ENCODE measurements at regions not wholly inside any gene's neighbourhood (a gene's known extent, or its start where the extent isn't known, plus 50 kb on each side); places are given as distances from the start of the nearest gene placed in this dataset.

- no peak overlapping the region for H3K9ac ChIP-seq (ENCODE audit: low read depth in 1 of 2, low read length in 2 of 2)
- H3K27ac ChIP-seq (ENCODE audit: low read depth in 2 of 2, low read length in 2 of 2), result no peak overlapping the region
- no peaks in the 10 kb centered on the region for H3K4me1 ChIP-seq (ENCODE audit: control insufficient read depth in 2 of 2, insufficient read depth in 2 of 2, low read length in 2 of 2)
- H3K9me3 ChIP-seq (ENCODE audit: control insufficient read depth in 2 of 2, low read length in 2 of 2), result no peaks in the 10 kb centered on the region
- H3K36me3 ChIP-seq (ENCODE audit: control insufficient read depth in 2 of 2, insufficient read depth in 2 of 2, low read length in 2 of 2), result no peaks in the 10 kb centered on the region
- no peak overlapping the region for H3K4me3 ChIP-seq (ENCODE audit: low read length in 2 of 2)
- H3K27me3 ChIP-seq (ENCODE audit: control insufficient read depth in 2 of 2, insufficient read depth in 2 of 2, low read length in 2 of 2), result no peaks in the 10 kb centered on the region
Observed at GRCh38 chr11:80165744-80166143, 724.9 kb upstream of the TENM4 start.

- no peaks in the 10 kb centered on the region for H3K4me1 ChIP-seq (ENCODE audit: control insufficient read depth in 2 of 2, insufficient read depth in 2 of 2, low read length in 2 of 2)
- no peaks in the 10 kb centered on the region for H3K27me3 ChIP-seq (ENCODE audit: control insufficient read depth in 2 of 2, insufficient read depth in 2 of 2, low read length in 2 of 2)
- H3K9ac ChIP-seq (ENCODE audit: low read depth in 1 of 2, low read length in 2 of 2), result no peak overlapping the region
- H3K36me3 ChIP-seq (ENCODE audit: control insufficient read depth in 2 of 2, insufficient read depth in 2 of 2, low read length in 2 of 2), result no peaks in the 10 kb centered on the region
- H3K27ac ChIP-seq (ENCODE audit: low read depth in 2 of 2, low read length in 2 of 2), result no peak overlapping the region
- no peaks in the 10 kb centered on the region for H3K9me3 ChIP-seq (ENCODE audit: control insufficient read depth in 2 of 2, low read length in 2 of 2)
- H3K4me3 ChIP-seq (ENCODE audit: low read length in 2 of 2), result no peak overlapping the region
Observed at GRCh38 chr11:80163441-80163840, 722.6 kb upstream of the TENM4 start.

- no peaks in the 10 kb centered on the region for H3K4me1 ChIP-seq (ENCODE audit: control insufficient read depth in 2 of 2, insufficient read depth in 2 of 2, low read length in 2 of 2)
- no peaks in the 10 kb centered on the region for H3K27me3 ChIP-seq (ENCODE audit: control insufficient read depth in 2 of 2, insufficient read depth in 2 of 2, low read length in 2 of 2)
- no peak overlapping the region for H3K27ac ChIP-seq (ENCODE audit: low read depth in 2 of 2, low read length in 2 of 2)
- H3K9me3 ChIP-seq (ENCODE audit: control insufficient read depth in 2 of 2, low read length in 2 of 2), result no peaks in the 10 kb centered on the region
- no peak overlapping the region for H3K9ac ChIP-seq (ENCODE audit: low read depth in 1 of 2, low read length in 2 of 2)
- no peaks in the 10 kb centered on the region for H3K36me3 ChIP-seq (ENCODE audit: control insufficient read depth in 2 of 2, insufficient read depth in 2 of 2, low read length in 2 of 2)
- no peak overlapping the region for H3K4me3 ChIP-seq (ENCODE audit: low read length in 2 of 2)
Observed at GRCh38 chr11:80163011-80163410, 722.2 kb upstream of the TENM4 start.

GRCh38 chr11:80162387-80162786, 721.6 kb upstream of the TENM4 start:
- Histone ChIP-seq H3K27me3 (ENCODE audit: control insufficient read depth in 2 of 2, insufficient read depth in 2 of 2, low read length in 2 of 2) (no peaks in the 10 kb centered on the region), H3K36me3 (ENCODE audit: control insufficient read depth in 2 of 2, insufficient read depth in 2 of 2, low read length in 2 of 2) (no peaks in the 10 kb centered on the region), H3K9me3 (ENCODE audit: control insufficient read depth in 2 of 2, low read length in 2 of 2) (no peaks in the 10 kb centered on the region), H3K4me1 (ENCODE audit: control insufficient read depth in 2 of 2, insufficient read depth in 2 of 2, low read length in 2 of 2) (no peaks in the 10 kb centered on the region), H3K4me3 (ENCODE audit: low read length in 2 of 2) (no peak overlapping the region), H3K9ac (ENCODE audit: low read depth in 1 of 2, low read length in 2 of 2) (no peak overlapping the region), H3K27ac (ENCODE audit: low read depth in 2 of 2, low read length in 2 of 2) (no peak overlapping the region)

- Histone ChIP-seq H3K9me3 (ENCODE audit: control insufficient read depth in 2 of 2, low read length in 2 of 2) (no peaks in the 10 kb centered on the region), H3K27ac (ENCODE audit: low read depth in 2 of 2, low read length in 2 of 2) (no peak overlapping the region), H3K27me3 (ENCODE audit: control insufficient read depth in 2 of 2, insufficient read depth in 2 of 2, low read length in 2 of 2) (no peaks in the 10 kb centered on the region), H3K9ac (ENCODE audit: low read depth in 1 of 2, low read length in 2 of 2) (no peak overlapping the region), H3K4me3 (ENCODE audit: low read length in 2 of 2) (no peak overlapping the region), H3K4me1 (ENCODE audit: control insufficient read depth in 2 of 2, insufficient read depth in 2 of 2, low read length in 2 of 2) (no peaks in the 10 kb centered on the region), H3K36me3 (ENCODE audit: control insufficient read depth in 2 of 2, insufficient read depth in 2 of 2, low read length in 2 of 2) (no peaks in the 10 kb centered on the region)
Observed at GRCh38 chr11:80157447-80157846, 716.6 kb upstream of the TENM4 start.

- Histone ChIP-seq H3K4me1 (ENCODE audit: control insufficient read depth in 2 of 2, insufficient read depth in 2 of 2, low read length in 2 of 2) (no peaks in the 10 kb centered on the region), H3K36me3 (ENCODE audit: control insufficient read depth in 2 of 2, insufficient read depth in 2 of 2, low read length in 2 of 2) (no peaks in the 10 kb centered on the region), H3K4me3 (ENCODE audit: low read length in 2 of 2) (no peak overlapping the region), H3K9me3 (ENCODE audit: control insufficient read depth in 2 of 2, low read length in 2 of 2) (no peaks in the 10 kb centered on the region), H3K27me3 (ENCODE audit: control insufficient read depth in 2 of 2, insufficient read depth in 2 of 2, low read length in 2 of 2) (no peaks in the 10 kb centered on the region), H3K27ac (ENCODE audit: low read depth in 2 of 2, low read length in 2 of 2) (no peak overlapping the region), H3K9ac (ENCODE audit: low read depth in 1 of 2, low read length in 2 of 2) (no peak overlapping the region)
Observed at GRCh38 chr11:80156062-80156461, 715.2 kb upstream of the TENM4 start.

GRCh38 chr11:80155412-80156017, 714.7 kb upstream of the TENM4 start:
- no peaks in the 10 kb centered on the region for H3K36me3 ChIP-seq (ENCODE audit: control insufficient read depth in 2 of 2, insufficient read depth in 2 of 2, low read length in 2 of 2)
- H3K9ac ChIP-seq (ENCODE audit: low read depth in 1 of 2, low read length in 2 of 2), result no peak overlapping the region
- no peak overlapping the region for H3K27ac ChIP-seq (ENCODE audit: low read depth in 2 of 2, low read length in 2 of 2)
- H3K27me3 ChIP-seq (ENCODE audit: control insufficient read depth in 2 of 2, insufficient read depth in 2 of 2, low read length in 2 of 2), result no peaks in the 10 kb centered on the region
- no peaks in the 10 kb centered on the region for H3K9me3 ChIP-seq (ENCODE audit: control insufficient read depth in 2 of 2, low read length in 2 of 2)
- no peaks in the 10 kb centered on the region for H3K4me1 ChIP-seq (ENCODE audit: control insufficient read depth in 2 of 2, insufficient read depth in 2 of 2, low read length in 2 of 2)
- no peak overlapping the region for H3K4me3 ChIP-seq (ENCODE audit: low read length in 2 of 2)

- Histone ChIP-seq H3K27me3 (ENCODE audit: control insufficient read depth in 2 of 2, insufficient read depth in 2 of 2, low read length in 2 of 2) (no peaks in the 10 kb centered on the region), H3K4me1 (ENCODE audit: control insufficient read depth in 2 of 2, insufficient read depth in 2 of 2, low read length in 2 of 2) (no peaks in the 10 kb centered on the region), H3K4me3 (ENCODE audit: low read length in 2 of 2) (no peak overlapping the region)
Observed at GRCh38 chr11:80146232-80146631, 705.4 kb upstream of the TENM4 start.

GRCh38 chr11:80144897-80145594, 704.2 kb upstream of the TENM4 start:
- Histone ChIP-seq H3K4me1 (ENCODE audit: control insufficient read depth in 2 of 2, insufficient read depth in 2 of 2, low read length in 2 of 2) (no peaks in the 10 kb centered on the region), H3K9me3 (ENCODE audit: control insufficient read depth in 2 of 2, low read length in 2 of 2) (no peaks in the 10 kb centered on the region), H3K36me3 (ENCODE audit: control insufficient read depth in 2 of 2, insufficient read depth in 2 of 2, low read length in 2 of 2) (no peaks in the 10 kb centered on the region), H3K4me3 (ENCODE audit: low read length in 2 of 2) (no peak overlapping the region), H3K9ac (ENCODE audit: low read depth in 1 of 2, low read length in 2 of 2) (no peak overlapping the region), H3K27ac (ENCODE audit: low read depth in 2 of 2, low read length in 2 of 2) (no peak overlapping the region), H3K27me3 (ENCODE audit: control insufficient read depth in 2 of 2, insufficient read depth in 2 of 2, low read length in 2 of 2) (no peaks in the 10 kb centered on the region)

More at GRCh38 chr11:80146232-80146631, 705.4 kb upstream of the TENM4 start:
- no peak overlapping the region for H3K27ac ChIP-seq (ENCODE audit: low read depth in 2 of 2, low read length in 2 of 2)
- H3K9ac ChIP-seq (ENCODE audit: low read depth in 1 of 2, low read length in 2 of 2), result no peak overlapping the region
- no peaks in the 10 kb centered on the region for H3K36me3 ChIP-seq (ENCODE audit: control insufficient read depth in 2 of 2, insufficient read depth in 2 of 2, low read length in 2 of 2)
- H3K9me3 ChIP-seq (ENCODE audit: control insufficient read depth in 2 of 2, low read length in 2 of 2), result no peaks in the 10 kb centered on the region

GRCh38 chr11:80136991-80137390, 696.2 kb upstream of the TENM4 start:
- no peak overlapping the region for H3K4me3 ChIP-seq (ENCODE audit: low read length in 2 of 2)
- no peak overlapping the region for H3K27ac ChIP-seq (ENCODE audit: low read depth in 2 of 2, low read length in 2 of 2)
- no peaks in the 10 kb centered on the region for H3K4me1 ChIP-seq (ENCODE audit: control insufficient read depth in 2 of 2, insufficient read depth in 2 of 2, low read length in 2 of 2)
- H3K27me3 ChIP-seq (ENCODE audit: control insufficient read depth in 2 of 2, insufficient read depth in 2 of 2, low read length in 2 of 2), result no peaks in the 10 kb centered on the region
- no peak overlapping the region for H3K9ac ChIP-seq (ENCODE audit: low read depth in 1 of 2, low read length in 2 of 2)
- no peaks in the 10 kb centered on the region for H3K36me3 ChIP-seq (ENCODE audit: control insufficient read depth in 2 of 2, insufficient read depth in 2 of 2, low read length in 2 of 2)
- H3K9me3 ChIP-seq (ENCODE audit: control insufficient read depth in 2 of 2, low read length in 2 of 2), result no peaks in the 10 kb centered on the region

Data from mucosa of rectum (tissue), 2 donors.